ENCODE measurements at regions not wholly inside any gene's neighbourhood (a gene's known extent, or its start where the extent isn't known, plus 50 kb on each side); places are given as distances from the start of the nearest gene placed in this dataset.

GRCh38 chr5:109928046-109928445 lies 238.3 kb downstream of the MAN2A1 start:
- ChIA-PET CTCF (no interaction called here), RAD21 (ENCODE audit: low non-redundant PET in 1 of 2, low total read pairs in 2 of 2, uncharacterized antibody in 2 of 2, unreplicated experiment in 2 of 2) (no interaction called here), POLR2A (no interaction called here)
- Histone ChIP-seq H3K9ac (ENCODE audit: low read length) (no peak overlapping the region), H3K9me3 (ENCODE audit: control insufficient read depth in 1 of 2, insufficient read depth in 1 of 2, low read depth in 1 of 2, low read length in 2 of 2) (no peaks in the 10 kb centered on the region), H3K4me3 (replicated peaks in 1 of 2; ENCODE audit: low read depth in 1 of 2, low read length in 2 of 2) (no peak overlapping the region), H3K27ac (ENCODE audit: low read depth, low read length) (no peak overlapping the region), H2AFZ (ENCODE audit: low read depth, low read length, poor library complexity, severe bottlenecking) (no peak overlapping the region), H3K27me3 (ENCODE audit: insufficient read depth, low read length) (no peaks in the 10 kb centered on the region), H3K4me2 (ENCODE audit: low read length) (no peak overlapping the region), H3K36me3 (ENCODE audit: control insufficient read depth in 1 of 2, insufficient read depth in 2 of 2, low read length in 2 of 2) (no peaks in the 10 kb centered on the region), H3K79me2 (ENCODE audit: insufficient read depth, low read length) (no peaks in the 10 kb centered on the region), H4K20me1 (ENCODE audit: insufficient read depth) (no peaks in the 10 kb centered on the region), H3K9me2 (ENCODE audit: insufficient read depth) (no peaks in the 10 kb centered on the region), H3K4me1 (ENCODE audit: control insufficient read depth in 1 of 2, insufficient read depth in 2 of 2, low read length in 2 of 2) (no peaks in the 10 kb centered on the region)
- intact Hi-C loops (cut with micrococcal nuclease), result no loop called here
- no peak for TF ChIP-seq ELF1 (IDR thresholded peaks at IDR 0.05; ENCODE audit: borderline replicate concordance, low read depth)
- no peak for TF ChIP-seq EGR1 (IDR thresholded peaks at IDR 0.05; ENCODE audit: low read depth)
- TF ChIP-seq ZBTB33 (IDR thresholded peaks at IDR 0.05; ENCODE audit: extremely low read depth, insufficient replicate concordance, low read length), result no peak
- TF ChIP-seq EZH2phosphoT487 (IDR thresholded peaks at IDR 0.05; ENCODE audit: borderline replicate concordance), result no peak
- TF ChIP-seq ATF3 (IDR thresholded peaks at IDR 0.05), result no peak
- TF ChIP-seq POLR2AphosphoS5 (IDR thresholded peaks at IDR 0.05; ENCODE audit: low read depth, low read length), result no peak
- no peak for TF ChIP-seq FOSL1 (IDR thresholded peaks at IDR 0.05; ENCODE audit: low read depth)
- no peak for TF ChIP-seq CTCF (IDR thresholded peaks at IDR 0.05 in 2 of 3, conservative IDR thresholded peaks at IDR 0.05 in 1 of 3; ENCODE audit: borderline replicate concordance in 1 of 3, insufficient read depth in 1 of 3, low read depth in 2 of 3, low read length in 2 of 3)
- TF ChIP-seq POLR2A (IDR thresholded peaks at IDR 0.05; ENCODE audit: borderline replicate concordance, extremely low read depth, insufficient read depth, insufficient read length), result no peak
- TF ChIP-seq SP1 (IDR thresholded peaks at IDR 0.05; ENCODE audit: low read depth), result no peak
- TF ChIP-seq SIN3A (IDR thresholded peaks at IDR 0.05; ENCODE audit: low read depth), result no peak
- no peak for TF ChIP-seq YY1 (IDR thresholded peaks at IDR 0.05; ENCODE audit: extremely low read depth, insufficient replicate concordance, low read depth, low read length)
- no peak for TF ChIP-seq REST (IDR thresholded peaks at IDR 0.05; ENCODE audit: low read depth)
- no TSS peak for BruUV-seq (replicated peaks)
- ATAC-seq, result no peak
- DNase-seq (ENCODE audit: low read depth, low spot score), result no peak
